Lower leg skin (tissue), 4 donors: ENCODE measurements at regions not wholly inside any gene's neighbourhood (a gene's known extent, or its start where the extent isn't known, plus 50 kb on each side); places are given as distances from the start of the nearest gene placed in this dataset.

Experiments used
- DNase-seq, 2 donors: peaks; one replicate each; pipeline ENCODE4 v3.0.0-alpha.2; 2019; ENCODE audit warnings: low spot score in 2 of 2
- H3K4me3 ChIP-seq: fragments of 200-600 bp; sonication (generic); 2 replicates; pipeline ENCODE4 v1.5.1; 2017; ENCODE audit warnings: mild to moderate bottlenecking, low read depth; ENCODE audit not compliant: poor library complexity, severe bottlenecking
- POLR2A ChIP-seq, 2 donors: fragments of 450-650 bp; IDR thresholded peaks; one replicate each; pipeline ENCODE4 v1.6.1; 2016 to 2017; ENCODE audit warnings: antibody characterized with exemption in 2 of 2, mild to moderate bottlenecking in 1 of 2, moderate library complexity in 1 of 2
- whole genome bisulfite sequencing, 2 donors: methylation state at CpG; one replicate each; pipeline ENCODE4 v1.1.5; 2018; 5-methylcytosine and 5-hydroxymethylcytosine counted together
- intact Hi-C: fragments of 100-400 bp; cut with DNase I; formaldehyde crosslinking; loops from one replicate; pipeline ENCODE4 v1.15.0; 2023; ENCODE audit warnings: low total_unique reads
- TF ChIP-seq, protein P1 (sequence below), 3 donors: fragments of 450-650 bp; IDR thresholded peaks; one replicate each; pipeline ENCODE4 v1.5.1; 2016; ENCODE audit warnings: antibody characterized with exemption in 3 of 3, mild to moderate bottlenecking in 3 of 3, moderate library complexity in 2 of 3

GRCh38 chr16:74020095-74020670 lies 276.4 kb upstream of the PSMD7 start:
- no peak overlapping the region for H3K4me3 ChIP-seq
- no peak for TF ChIP-seq POLR2A (IDR thresholded peaks at IDR 0.05)
- TF ChIP-seq, protein P1, sequence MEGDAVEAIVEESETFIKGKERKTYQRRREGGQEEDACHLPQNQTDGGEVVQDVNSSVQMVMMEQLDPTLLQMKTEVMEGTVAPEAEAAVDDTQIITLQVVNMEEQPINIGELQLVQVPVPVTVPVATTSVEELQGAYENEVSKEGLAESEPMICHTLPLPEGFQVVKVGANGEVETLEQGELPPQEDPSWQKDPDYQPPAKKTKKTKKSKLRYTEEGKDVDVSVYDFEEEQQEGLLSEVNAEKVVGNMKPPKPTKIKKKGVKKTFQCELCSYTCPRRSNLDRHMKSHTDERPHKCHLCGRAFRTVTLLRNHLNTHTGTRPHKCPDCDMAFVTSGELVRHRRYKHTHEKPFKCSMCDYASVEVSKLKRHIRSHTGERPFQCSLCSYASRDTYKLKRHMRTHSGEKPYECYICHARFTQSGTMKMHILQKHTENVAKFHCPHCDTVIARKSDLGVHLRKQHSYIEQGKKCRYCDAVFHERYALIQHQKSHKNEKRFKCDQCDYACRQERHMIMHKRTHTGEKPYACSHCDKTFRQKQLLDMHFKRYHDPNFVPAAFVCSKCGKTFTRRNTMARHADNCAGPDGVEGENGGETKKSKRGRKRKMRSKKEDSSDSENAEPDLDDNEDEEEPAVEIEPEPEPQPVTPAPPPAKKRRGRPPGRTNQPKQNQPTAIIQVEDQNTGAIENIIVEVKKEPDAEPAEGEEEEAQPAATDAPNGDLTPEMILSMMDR (IDR thresholded peaks at IDR 0.05): no peak
- WGBS, 2 donors: 81 to 83% methylated on average over 4 of the region's 4 CpGs
- no peak for DNase-seq
- intact Hi-C loops: no loop called here

DNA sequence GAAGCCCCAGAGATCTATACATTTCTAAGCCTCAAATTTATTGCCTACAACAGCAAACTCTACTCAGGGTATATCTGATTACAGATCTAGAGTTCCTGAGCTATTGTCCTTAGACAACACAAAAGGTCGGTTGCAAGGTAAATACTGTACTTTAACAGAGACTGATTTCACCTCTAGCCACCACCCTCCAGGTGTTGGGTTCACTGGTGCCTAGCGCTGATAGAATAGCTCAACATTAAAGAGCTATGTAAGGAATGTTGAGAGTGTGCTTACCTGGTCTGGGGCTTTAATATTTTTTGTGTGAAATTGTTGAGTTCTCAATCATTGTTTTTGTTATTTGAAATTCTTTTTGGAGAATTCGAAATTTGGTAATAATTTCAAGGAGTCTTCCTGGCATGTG lies 277.0 kb upstream of the PSMD7 start:
- no peak for DNase-seq
- 39 to 45% methylated on average over 3 of the region's 3 CpGs for WGBS, 2 donors
- intact Hi-C loops: no loop called here
- no peak overlapping the region for H3K4me3 ChIP-seq
- no peak for TF ChIP-seq POLR2A (IDR thresholded peaks at IDR 0.05)
- TF ChIP-seq, protein P1 (IDR thresholded peaks at IDR 0.05): no peak

DNA sequence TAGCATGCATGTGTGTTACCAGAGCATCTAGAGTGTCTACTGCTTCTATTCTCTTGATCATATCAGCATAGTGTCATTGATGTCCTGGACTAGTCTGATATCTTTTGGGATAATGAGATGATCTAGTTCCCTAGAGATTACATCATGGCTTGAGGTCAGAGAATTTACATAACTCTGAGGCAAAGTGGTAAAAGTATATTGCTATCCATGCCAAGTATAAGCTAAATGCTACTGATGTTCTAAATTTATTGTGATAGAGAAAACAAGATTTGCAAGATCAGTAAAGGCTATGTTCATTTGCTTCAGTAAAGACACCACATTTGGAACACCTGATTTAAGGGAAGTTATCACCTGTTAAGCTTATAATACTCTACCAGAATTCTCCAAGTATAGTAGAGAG lies 280.7 kb upstream of the PSMD7 start:
- intact Hi-C loops: no loop called here
- TF ChIP-seq, protein P1 (IDR thresholded peaks at IDR 0.05): no peak
- TF ChIP-seq POLR2A (IDR thresholded peaks at IDR 0.05): no peak
- DNase-seq: no peak
- no peak overlapping the region for H3K4me3 ChIP-seq

GRCh38 chr16:73998707-73999106 lies 297.9 kb upstream of the PSMD7 start:
- intact Hi-C loops: no loop called here
- DNase-seq: no peak
- TF ChIP-seq POLR2A (IDR thresholded peaks at IDR 0.05): no peak
- TF ChIP-seq, protein P1 (IDR thresholded peaks at IDR 0.05): no peak
- 60 to 61% methylated on average over 2 of the region's 2 CpGs for WGBS, 2 donors
- no peak overlapping the region for H3K4me3 ChIP-seq

DNA sequence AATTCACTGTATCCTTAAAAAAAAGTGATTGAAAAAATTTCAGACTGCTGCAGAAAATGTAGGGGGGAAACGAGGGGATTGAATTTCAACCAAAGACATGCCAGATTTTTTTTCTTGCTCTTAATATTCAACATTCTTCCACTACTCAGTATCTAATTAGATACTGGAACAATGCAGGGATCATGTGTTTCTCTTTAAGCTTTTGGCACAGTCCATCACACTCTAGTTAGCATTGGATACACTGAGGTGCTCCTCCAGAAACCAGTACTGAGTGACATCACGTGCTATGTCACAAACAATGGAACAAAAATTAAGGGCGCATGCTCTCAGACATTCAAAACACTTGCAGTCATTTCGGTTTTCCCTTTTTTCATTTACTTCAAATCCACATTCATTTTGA lies 298.6 kb upstream of the PSMD7 start:
- DNase-seq: no peak
- intact Hi-C loops: no loop called here
- TF ChIP-seq, protein P1 (IDR thresholded peaks at IDR 0.05): no peak
- TF ChIP-seq POLR2A (IDR thresholded peaks at IDR 0.05): no peak
- no peak overlapping the region for H3K4me3 ChIP-seq
- 47 to 52% methylated on average over 4 of the region's 4 CpGs for WGBS, 2 donors

- intact Hi-C loops: no loop called here
- WGBS, 2 donors: 67 to 87% methylated on average over 3 of the region's 3 CpGs
These were observed 299.3 kb upstream of the PSMD7 start for GRCh38 chr16:73997340-73997711.

More at GRCh38 chr16:73997340-73997711, 299.3 kb upstream of the PSMD7 start:
- TF ChIP-seq, protein P1 (IDR thresholded peaks at IDR 0.05): no peak
- TF ChIP-seq POLR2A (IDR thresholded peaks at IDR 0.05): no peak
- no peak for DNase-seq
- no peak overlapping the region for H3K4me3 ChIP-seq
